NCI-H2171 (cell line): ENCODE measurements at regions not wholly inside any gene's neighbourhood (a gene's known extent, or its start where the extent isn't known, plus 50 kb on each side); places are given as distances from the start of the nearest gene placed in this dataset.

Source experiments
- DNase-seq: peaks from one replicate; lab custom pipeline; 2025; lab: John Stamatoyannopoulos, UW

DNA sequence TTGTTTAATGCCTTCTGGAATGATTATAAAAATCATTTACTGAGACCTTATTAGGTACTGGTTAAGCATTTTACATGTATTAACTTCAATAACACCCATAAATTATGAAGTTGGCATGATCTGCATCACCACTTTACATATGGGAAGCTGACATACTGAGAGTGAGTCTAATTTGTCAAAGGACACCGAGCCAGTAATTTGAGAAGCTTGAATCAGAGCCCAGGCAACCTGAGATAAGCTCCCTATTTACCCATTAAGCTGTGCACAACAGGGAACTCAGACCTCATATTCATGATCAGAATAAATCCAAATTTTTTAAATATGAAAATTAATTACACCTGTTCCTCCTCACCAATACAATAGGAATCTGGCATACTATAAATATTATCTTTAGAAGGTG, 247.9 kb upstream of the EPHA5 start:
- DNase-seq = peak; percentile 44

- no peak for DNase-seq
Measured at GRCh38 chr4:65917486-65917885, 247.2 kb upstream of the EPHA5 start.

DNA sequence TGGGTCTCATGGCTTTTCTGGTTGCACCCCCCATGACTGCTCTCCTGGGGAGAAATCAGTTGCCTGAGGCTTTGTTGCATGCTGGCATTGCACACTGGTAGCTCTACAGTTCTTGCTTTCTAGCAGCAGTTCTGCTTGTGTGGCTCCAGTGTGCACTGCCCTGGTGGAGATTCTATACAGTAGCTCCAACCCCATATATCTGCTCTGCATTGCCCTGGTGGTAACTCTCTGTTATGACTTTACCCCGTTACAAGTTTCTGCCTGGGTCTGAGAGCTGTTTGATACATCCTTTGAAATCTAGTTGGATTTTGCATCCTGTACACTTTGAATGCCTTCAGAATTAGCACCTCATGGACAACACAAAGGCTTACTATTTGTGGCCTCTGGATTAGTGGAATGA, 241.4 kb upstream of the EPHA5 start:
- no peak for DNase-seq

GRCh38 chr4:65893957-65894755, 223.9 kb upstream of the EPHA5 start:
- DNase-seq = no peak

- no peak for DNase-seq
Measured at GRCh38 chr4:65893271-65893670, 223.0 kb upstream of the EPHA5 start.

- DNase-seq = no peak
Measured at GRCh38 chr4:65880594-65880993, 210.3 kb upstream of the EPHA5 start.

DNA sequence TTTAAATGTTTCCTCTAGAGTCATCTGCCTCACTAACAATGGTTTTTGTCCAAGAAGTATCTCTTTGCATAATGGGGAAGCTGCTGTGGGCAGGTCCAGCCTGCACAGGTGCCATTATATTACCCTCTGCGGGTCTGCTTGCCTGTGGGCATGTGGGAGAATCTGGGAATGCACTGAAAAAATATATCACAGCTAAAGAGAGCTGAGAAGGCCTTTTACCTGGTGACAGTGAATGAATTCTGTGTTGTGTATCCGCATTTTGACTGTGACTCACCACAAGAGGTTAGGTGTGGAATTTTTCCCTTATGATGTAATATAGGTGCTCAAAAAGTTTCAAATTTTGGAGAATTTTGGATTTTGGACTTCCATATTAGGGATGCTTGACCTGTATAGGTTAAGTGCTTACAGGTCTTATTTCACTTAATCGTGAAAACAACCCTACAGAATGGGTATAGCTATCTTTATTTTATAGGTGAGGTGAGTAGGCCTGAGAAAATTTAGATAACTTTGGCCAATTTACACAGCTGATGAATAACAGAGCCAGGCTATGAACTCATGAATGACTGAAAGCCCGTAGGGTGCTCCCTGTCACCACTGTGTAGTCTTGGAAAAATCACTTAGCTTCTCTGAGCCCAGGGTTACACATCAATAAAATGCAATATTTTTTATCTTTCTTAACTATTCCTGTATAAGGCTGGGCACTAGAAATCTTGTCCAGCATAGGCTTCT, 198.0 kb upstream of the EPHA5 start:
- no peak for DNase-seq

DNA sequence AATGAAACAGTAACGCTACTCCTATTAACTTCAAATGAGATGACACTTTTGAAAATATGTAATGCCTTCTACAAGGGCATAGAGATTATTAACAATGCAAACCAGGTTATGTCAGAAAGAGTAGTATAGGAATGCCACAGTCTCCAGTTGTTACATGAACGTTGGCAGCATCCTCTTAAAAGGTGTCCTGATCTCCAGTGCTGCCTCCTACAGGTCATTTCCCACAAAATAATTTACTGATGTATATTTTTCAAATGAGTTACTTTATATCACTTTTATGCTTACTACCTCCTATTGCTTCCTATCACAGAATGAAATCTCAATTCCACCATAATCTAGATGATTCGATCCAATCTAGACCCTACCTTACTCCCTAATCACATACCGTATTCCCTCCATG, 195.2 kb upstream of the EPHA5 start:
- DNase-seq = no peak

GRCh38 chr4:65861993-65862392, 191.7 kb upstream of the EPHA5 start:
- no peak for DNase-seq

- DNase-seq = no peak
Measured at GRCh38 chr4:65845199-65845773, 175.0 kb upstream of the EPHA5 start.

DNA sequence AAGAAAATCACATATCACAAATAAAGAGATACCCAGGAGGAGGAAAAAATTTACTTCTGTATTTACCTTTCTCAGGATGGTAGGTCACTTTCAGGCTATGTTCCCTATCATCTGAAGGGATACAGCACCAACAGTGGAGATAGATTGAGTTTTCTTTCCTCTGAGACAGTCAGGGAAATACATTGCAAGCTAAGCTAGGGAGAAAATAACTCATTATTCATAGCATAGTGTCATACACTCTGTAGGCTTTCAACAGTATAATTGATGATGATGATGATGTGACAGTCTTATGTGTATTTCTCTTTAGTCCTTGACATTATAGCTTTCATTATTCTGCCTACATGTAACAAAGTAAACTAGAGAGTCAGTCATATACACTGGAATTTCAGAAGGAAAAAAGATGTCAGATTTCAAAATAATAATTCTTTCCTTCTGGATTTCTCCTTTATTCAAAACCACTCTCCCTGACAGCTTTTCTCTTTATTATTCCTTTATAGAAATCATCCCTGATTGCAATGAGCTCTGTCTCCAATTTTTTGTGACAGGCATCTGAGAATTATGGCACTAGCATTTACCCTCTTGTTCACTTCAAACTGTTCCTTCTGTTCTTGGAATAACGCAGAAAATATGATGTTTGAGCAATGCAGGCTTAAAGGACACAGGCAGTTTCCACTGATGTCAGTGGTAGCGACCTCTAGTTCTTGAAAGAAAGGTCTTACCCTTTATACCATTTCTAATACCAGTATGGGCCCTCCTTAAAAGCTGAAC, 169.1 kb upstream of the EPHA5 start:
- no peak for DNase-seq

- DNase-seq = no peak
Measured at GRCh38 chr4:65834707-65835106, 164.4 kb upstream of the EPHA5 start.

- DNase-seq = no peak
Measured at GRCh38 chr4:65831828-65832227, 161.5 kb upstream of the EPHA5 start.

GRCh38 chr4:65825116-65825753, 154.9 kb upstream of the EPHA5 start:
- DNase-seq = no peak

DNA sequence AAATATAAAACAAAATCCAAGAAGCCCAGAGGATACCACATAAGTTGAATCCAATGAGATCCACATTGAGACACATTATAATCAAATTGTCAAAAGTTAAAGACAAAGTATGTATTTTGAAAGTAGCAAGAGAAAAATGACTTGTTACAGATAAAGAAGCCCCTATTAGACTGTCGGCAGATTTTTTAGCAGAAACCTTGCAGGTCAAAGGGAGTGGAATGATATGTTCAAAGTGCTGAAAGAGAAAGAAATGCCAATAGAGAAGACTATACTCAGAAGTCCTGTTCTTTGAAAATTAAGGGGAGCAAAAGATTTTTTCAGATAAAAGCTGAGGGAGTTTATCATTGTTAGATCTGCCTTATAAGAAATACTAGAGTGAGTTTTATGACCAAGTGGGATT, 148.9 kb upstream of the EPHA5 start:
- no peak for DNase-seq

DNA sequence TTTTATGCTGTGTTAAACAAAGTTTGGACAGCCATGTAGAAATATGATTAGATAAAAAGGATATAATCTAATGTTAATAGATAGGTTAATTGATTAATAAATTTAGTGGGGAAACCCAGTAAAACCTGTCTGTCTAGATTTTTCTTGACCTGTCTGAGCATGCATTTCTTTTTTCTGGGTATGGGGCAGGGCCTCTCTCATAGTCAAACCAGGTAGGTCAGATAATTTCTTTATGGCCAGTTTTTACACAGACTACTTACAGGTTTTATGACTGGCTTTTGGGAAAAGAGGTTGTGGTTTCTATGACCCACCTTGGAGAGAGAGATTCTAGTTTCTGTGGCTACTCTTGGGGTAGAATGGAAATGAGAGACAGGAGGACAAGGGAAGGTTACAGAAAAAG, 135.6 kb upstream of the EPHA5 start:
- DNase-seq = no peak

GRCh38 chr4:65799513-65799912, 129.2 kb upstream of the EPHA5 start:
- DNase-seq = no peak

DNA sequence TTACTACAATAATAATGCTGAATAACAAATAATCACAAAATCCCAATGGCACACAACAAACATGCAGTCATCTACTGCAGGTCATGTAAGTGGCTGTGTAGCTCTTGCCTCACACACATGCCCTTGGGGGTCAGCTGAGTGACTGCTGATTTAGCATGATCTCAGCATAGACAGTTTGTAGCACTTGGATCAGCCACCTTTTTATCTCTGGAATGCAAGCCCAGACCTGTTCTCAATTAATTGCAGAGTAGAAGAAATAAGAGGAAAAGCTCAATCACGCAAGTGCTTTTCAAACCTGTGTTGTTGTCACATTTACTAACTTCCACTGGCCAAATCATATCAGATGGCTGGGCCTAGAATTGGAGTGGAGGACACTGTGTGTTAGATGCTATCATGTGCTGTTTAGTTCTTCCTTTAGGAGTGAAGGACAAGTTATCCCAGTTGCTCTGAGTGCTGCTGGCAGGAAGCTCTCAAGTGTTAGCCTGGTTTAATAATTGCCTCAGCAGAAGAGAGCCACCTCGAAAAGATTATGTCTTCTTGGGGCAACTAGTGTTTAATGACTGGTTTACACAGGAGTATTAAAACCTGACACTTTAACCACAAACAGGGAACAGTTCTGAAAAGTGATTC, 128.3 kb upstream of the EPHA5 start:
- DNase-seq = no peak

DNA sequence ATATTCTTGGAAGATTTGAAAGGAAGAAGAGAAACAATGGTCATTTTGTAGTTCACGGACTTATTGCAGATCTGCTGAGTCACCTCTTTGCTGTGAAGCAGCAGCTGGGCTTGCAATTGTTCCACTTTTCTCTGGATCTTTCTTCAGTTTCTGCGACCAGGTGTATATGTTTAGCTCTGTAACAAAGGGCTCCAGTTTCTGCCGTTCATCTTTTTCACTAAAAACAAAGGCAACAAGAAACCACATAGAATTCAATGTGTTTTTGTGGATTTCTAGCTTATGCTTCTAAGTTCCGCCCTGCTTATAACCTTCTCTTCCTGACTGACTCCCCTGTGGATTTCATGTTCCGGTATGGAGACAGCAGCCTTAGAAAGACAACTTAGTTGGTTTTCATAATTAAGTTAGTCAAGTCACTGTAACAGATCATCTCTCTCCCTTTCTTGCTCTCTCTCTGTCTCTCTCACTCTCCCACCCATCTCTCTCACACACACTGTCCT, 121.6 kb upstream of the EPHA5 start:
- DNase-seq = no peak

- no peak for DNase-seq
Measured at GRCh38 chr4:65791111-65791811, 121.0 kb upstream of the EPHA5 start.

DNA sequence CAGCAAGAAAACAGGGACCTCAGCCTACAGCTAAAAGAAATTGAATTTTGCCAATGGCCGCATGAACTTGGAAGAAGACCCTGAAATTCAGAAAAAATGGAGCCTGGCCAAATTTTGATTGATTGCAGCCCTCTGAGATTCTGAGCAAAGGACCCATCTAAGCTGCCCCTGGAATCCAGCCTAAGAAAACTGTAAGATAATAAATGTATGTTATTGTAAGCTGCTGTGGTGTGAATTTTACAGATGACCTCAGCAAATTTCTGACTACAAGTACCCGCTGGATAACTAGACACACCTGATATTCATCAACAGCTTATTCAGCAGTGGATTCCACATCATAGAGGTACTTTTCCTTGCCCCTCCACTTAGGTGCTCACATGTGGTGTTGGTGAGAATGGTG, 119.5 kb upstream of the EPHA5 start:
- DNase-seq = no peak
